Fibroblast of the conjunctiva (primary cell): ENCODE measurements at regions not wholly inside any gene's neighbourhood (a gene's known extent, or its start where the extent isn't known, plus 50 kb on each side); places are given as distances from the start of the nearest gene placed in this dataset.

Experiments
- DNase-seq: peaks from one replicate; pipeline ENCODE4 v3.0.0-alpha.2; 2010; ENCODE audit warnings: low read depth

- no peak for DNase-seq
Observed at GRCh38 chr1:220356981-220357850, 85.0 kb upstream of the RAB3GAP2 start.

DNA sequence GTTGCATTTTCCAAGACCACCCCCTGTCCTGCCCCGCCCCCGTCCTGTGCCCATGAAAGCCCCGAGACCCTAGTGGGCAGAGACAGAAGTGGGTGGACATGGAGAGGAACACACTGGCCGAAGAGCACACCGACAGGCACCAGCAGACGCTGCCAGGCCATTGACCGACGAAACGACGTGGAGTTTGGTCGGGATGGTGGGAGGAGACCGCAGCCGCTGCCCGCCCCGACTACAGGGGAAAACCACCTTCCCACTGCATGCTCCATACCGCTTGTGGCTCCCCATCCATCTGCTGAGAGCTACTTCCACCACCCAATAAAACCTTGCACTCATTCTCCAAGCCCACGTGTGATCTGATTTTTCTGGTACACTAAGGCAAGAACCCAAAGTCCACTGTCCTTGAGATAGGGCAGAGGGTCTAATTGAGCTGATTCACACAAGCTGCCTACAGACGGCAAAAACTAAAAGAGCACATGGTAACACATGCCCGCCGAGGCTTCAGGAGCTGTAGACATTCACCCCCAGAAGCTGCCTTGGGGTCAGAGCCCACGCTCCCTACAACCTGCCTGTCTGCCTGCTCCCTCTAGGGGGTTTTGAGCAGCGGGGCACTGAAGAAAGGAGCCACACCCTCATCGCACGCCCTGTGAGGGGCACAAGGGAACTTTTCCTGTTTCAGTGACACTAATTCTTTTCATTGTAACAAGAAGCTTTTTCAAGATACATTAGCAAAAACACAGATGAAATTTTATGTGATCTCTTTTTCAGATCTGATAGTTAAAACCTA, 81.2 kb upstream of the RAB3GAP2 start:
- no peak for DNase-seq

DNA sequence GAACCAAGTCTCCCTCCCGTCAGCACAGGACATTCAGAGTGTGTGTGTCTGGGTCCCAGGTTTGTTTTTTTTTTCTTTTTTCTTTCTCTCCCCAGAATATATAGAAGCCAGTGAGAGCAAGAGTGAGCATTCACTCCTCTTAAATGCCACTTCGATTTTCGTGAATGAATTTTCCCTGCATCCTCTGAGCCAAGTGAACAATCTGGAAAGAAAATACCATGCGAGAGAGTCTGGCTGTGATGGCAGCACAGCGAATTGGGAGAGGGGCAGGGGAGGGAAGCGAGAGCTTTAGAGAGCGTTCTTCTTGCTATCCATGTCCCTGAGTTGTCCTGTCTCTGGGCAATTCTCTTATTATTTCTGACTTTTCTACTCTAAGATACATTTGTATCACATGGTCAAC, 76.0 kb upstream of the RAB3GAP2 start:
- DNase-seq, result no peak

GRCh38 chr1:220347654-220348175, 75.5 kb upstream of the RAB3GAP2 start:
- DNase-seq, result no peak

GRCh38 chr1:220344745-220345144, 72.5 kb upstream of the RAB3GAP2 start:
- DNase-seq, result no peak

GRCh38 chr1:220342853-220343252, 70.6 kb upstream of the RAB3GAP2 start:
- DNase-seq, result no peak

- DNase-seq, result no peak
Observed at GRCh38 chr1:220341126-220341525, 68.9 kb upstream of the RAB3GAP2 start.

DNA sequence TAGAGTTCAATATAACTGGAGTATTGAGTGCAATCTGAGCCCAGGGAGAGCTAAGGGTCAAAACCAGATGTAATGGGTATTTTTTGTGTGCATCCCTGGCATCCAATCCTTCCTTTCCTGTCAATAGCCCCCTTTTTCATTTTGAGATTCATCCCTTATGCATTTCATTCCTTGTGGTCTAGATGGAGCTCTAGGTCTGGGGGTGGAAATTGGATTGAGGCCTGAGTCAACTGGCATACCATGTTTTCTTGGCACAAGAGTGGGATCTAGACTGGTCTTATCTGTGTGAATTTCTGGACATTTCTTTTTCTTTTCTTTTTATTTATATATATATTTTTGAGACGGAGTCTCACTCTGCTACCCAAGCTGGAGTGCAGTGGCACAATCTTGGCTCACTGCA, 67.3 kb upstream of the RAB3GAP2 start:
- no peak for DNase-seq

DNA sequence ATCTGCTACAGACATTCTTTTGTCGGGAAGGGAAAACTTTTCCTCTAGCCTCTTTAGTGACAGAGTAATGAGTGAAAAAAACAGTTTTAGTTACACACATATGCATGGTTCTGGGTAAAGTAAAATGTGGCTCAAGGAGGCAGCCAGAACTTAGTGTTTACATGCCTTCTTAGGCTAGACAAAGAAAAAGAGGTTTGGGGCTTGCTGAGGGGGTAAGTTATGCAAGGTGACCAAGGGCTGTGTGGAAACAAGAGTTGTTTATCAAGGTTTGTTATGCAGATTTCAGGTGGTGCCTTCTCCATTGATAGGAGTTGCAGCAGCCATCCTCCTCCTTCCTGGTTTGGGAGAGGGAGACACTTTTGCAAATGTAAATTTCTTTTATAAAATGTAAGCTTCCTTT, 66.5 kb upstream of the RAB3GAP2 start:
- no peak for DNase-seq

DNA sequence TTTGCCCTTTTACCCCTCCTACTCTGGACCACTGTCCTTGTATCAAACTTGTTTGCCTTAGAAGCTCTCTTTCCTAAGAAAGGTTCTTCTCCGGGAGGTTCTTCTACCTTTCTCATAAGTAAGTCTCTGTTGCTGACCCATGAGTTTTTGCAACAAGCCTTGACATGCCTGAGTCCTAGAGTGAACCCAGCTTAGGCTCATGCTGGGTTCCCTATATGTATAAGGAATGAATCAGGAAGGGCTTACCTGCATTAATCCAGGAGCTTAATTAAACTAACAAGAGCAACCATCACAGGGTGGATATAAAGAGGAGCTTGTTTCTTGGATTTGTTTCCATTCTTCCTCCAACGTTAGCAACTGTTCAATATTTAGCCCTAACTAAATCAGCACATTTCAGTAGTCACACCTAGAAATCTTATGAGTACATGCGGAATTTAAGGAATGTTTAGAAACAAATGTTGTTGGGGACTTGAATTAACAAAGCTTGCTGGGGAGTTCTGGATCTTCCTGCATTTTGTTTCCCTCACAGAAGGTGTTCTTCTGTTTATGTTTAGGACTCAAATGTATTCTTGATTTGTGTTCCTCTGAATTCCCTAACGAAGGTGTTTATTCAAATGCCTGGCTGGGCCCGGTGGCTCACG, 64.3 kb upstream of the RAB3GAP2 start:
- no peak for DNase-seq

GRCh38 chr1:220335668-220336067, 63.4 kb upstream of the RAB3GAP2 start:
- DNase-seq, result no peak

DNA sequence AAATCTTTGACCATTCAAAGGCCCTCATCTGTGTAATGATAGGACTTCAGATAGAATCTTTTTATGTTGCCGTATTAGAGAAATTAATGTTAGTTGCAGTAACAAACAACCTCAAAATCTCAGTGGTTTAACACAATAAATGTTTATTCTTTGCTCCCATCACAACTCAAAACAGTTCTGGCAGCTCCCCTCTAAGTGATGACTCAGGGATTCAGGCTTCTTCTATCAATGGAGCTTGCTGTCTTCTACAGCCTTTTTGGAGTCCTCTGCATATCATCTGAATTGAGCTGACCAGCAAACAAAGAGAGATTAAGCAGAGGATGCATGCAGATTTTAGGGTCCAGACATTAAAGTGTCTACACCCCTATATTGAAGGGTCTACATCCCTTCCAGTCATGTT, 59.1 kb upstream of the RAB3GAP2 start:
- DNase-seq, result no peak

GRCh38 chr1:220330265-220330664, 58.0 kb upstream of the RAB3GAP2 start:
- peak; percentile 10 for DNase-seq

GRCh38 chr1:220327106-220327505, 54.9 kb upstream of the RAB3GAP2 start:
- no peak for DNase-seq

GRCh38 chr1:220326578-220326977, 54.3 kb upstream of the RAB3GAP2 start:
- no peak for DNase-seq

GRCh38 chr1:220325306-220325995, 53.2 kb upstream of the RAB3GAP2 start:
- no peak for DNase-seq

- no peak for DNase-seq
Observed at GRCh38 chr1:220323717-220324116, 51.5 kb upstream of the RAB3GAP2 start.

DNA sequence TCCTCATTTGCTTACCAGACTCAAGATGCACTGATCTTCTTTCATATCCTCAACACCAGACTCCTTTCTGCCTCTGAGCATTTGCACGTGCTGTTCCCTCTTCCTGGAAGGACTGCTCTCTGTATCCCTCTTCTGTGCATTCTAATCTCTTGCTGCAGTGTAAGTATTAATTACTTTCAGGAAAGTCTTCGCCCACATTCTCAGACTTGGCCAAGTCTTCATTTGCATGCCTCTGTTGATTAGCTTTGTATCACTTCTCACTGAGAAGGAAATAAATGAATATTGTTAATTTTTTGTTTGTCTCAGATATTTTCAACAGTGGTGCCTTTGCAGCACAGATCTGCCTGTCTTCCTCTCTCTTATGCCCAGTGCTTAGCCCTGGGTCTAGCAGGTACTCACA, 50.3 kb upstream of the RAB3GAP2 start:
- DNase-seq, result no peak
